Endothelial cell of umbilical vein (primary cell): ENCODE measurements at regions not wholly inside any gene's neighbourhood (a gene's known extent, or its start where the extent isn't known, plus 50 kb on each side); places are given as distances from the start of the nearest gene placed in this dataset.

Experiments
- BruUV-seq: library from RNA; stranded (reverse); fragments of 400-500 nt; replicated peaks from 2 replicates; lab custom pipeline; 2021; lab: Mats Ljungman, UMichigan
- CTCF ChIA-PET: fragments of 300-600, 350-600 bp; sonication (Branson Sonifier 250); formaldehyde crosslinking; loops from one replicate; lab custom pipeline; 2021; ENCODE audit warnings: antibody characterized with exemption, inconsistent platforms; lab: Charles Lee
- POLR2A ChIA-PET: fragments of 300-600, 350-600 bp; sonication (Branson Sonifier 250); formaldehyde crosslinking; loops from one replicate; lab custom pipeline; 2021; ENCODE audit warnings: antibody characterized with exemption, inconsistent platforms; lab: Charles Lee
- DNase-seq: peaks from one replicate; pipeline ENCODE4 v3.0.0-alpha.2; 2011; ENCODE audit warnings: low read depth, low spot score
- FAIRE-seq: peaks from 2 replicates; lab custom pipeline; 2011; peaks lifted over from hg19 to GRCh38; lab: Jason Lieb, UNC
- H2AFZ ChIP-seq: 2 replicates; pipeline ENCODE4 v1.6.0; 2012; ENCODE audit warnings: low read depth, low read length, control low read depth, inconsistent platforms
- H3K27ac ChIP-seq: 2 replicates; pipeline ENCODE4 v1.5.1; 2011; ENCODE audit warnings: low read depth, mild to moderate bottlenecking, control low read depth, low read length, moderate library complexity; ENCODE audit not compliant: insufficient read depth
- H3K27me3 ChIP-seq, 2 experiments: 2 replicates each; pipeline versions ENCODE4 v1.6.0 to v1.6.1; 2011; ENCODE audit warnings: low read length in 2 of 2, mixed read lengths in 1 of 2; ENCODE audit not compliant: control insufficient read depth in 2 of 2, insufficient read depth in 2 of 2
- H3K36me3 ChIP-seq, 2 experiments: 2 replicates in 1 of 2; 3 replicates in 1 of 2; pipeline ENCODE4 v1.5.1; 2011; ENCODE audit warnings: low read length in 2 of 2, mild to moderate bottlenecking in 1 of 2, moderate library complexity in 1 of 2; ENCODE audit not compliant: control insufficient read depth in 2 of 2, insufficient read depth in 2 of 2; ENCODE audit errors: extremely low read depth in 1 of 2
- H3K4me1 ChIP-seq: 3 replicates; pipeline ENCODE4 v1.5.1; 2011; ENCODE audit warnings: mild to moderate bottlenecking, low read length; ENCODE audit not compliant: control insufficient read depth, insufficient read depth; ENCODE audit errors: extremely low read depth
- H3K4me2 ChIP-seq: 2 replicates; pipeline ENCODE4 v1.6.1; 2011; ENCODE audit warnings: low read length, control low read depth, mixed read lengths; ENCODE audit not compliant: insufficient read depth
- H3K4me3 ChIP-seq, 3 experiments: fragments of 200-600 bp in 1 of 3; sonication (generic), shearing (Covaris generic) in 1 of 3; replicated peaks in 1 of 3; 2 replicates each; pipeline ENCODE4 v1.5.1; 2011 to 2016; ENCODE audit warnings: control low read depth in 3 of 3, low read length in 3 of 3, mild to moderate bottlenecking in 2 of 3, inconsistent platforms in 1 of 3, low read depth in 1 of 3, moderate library complexity in 1 of 3; ENCODE audit not compliant: insufficient read depth in 1 of 3
- H3K79me2 ChIP-seq: 2 replicates; pipeline ENCODE4 v1.6.0; 2012; ENCODE audit warnings: low read length, inconsistent platforms; ENCODE audit not compliant: control insufficient read depth, insufficient read depth
- H3K9ac ChIP-seq: replicated peaks from 2 replicates; pipeline ENCODE3; 2011; ENCODE audit warnings: low read length, control low read depth; ENCODE audit not compliant: insufficient read depth; ENCODE audit errors: extremely low read depth
- H3K9me1 ChIP-seq: replicated peaks from 3 replicates; pipeline ENCODE4 v1.6.0; 2011; ENCODE audit warnings: mild to moderate bottlenecking, low read length; ENCODE audit not compliant: control insufficient read depth, insufficient read depth; ENCODE audit errors: extremely low read depth
- H3K9me3 ChIP-seq: replicated peaks from 2 replicates; pipeline ENCODE4 v1.5.1; 2012; ENCODE audit warnings: low read length, inconsistent platforms; ENCODE audit not compliant: control insufficient read depth, insufficient read depth
- H4K20me1 ChIP-seq: replicated peaks from 2 replicates; pipeline ENCODE3; 2011; ENCODE audit warnings: mild to moderate bottlenecking, low read length; ENCODE audit not compliant: control insufficient read depth, insufficient read depth; ENCODE audit errors: extremely low read depth
- CTCF ChIP-seq, 2 donors: IDR thresholded peaks; 1 replicate in 1 of 2; 2 replicates in 1 of 2; pipeline ENCODE4 v1.5.1; 2011; ENCODE audit warnings: low read length in 2 of 2, mild to moderate bottlenecking in 2 of 2, moderate library complexity in 2 of 2, control low read depth in 1 of 2, inconsistent platforms in 1 of 2, low read depth in 1 of 2; ENCODE audit not compliant: insufficient read depth in 1 of 2; ENCODE audit errors: extremely low read depth in 1 of 2
- EZH2 ChIP-seq: IDR thresholded peaks from 2 replicates; pipeline ENCODE4 v1.6.1; 2012; ENCODE audit warnings: borderline replicate concordance, low read depth, mild to moderate bottlenecking, moderate library complexity, low read length, inconsistent platforms; ENCODE audit not compliant: severe bottlenecking
- FOS ChIP-seq: IDR thresholded peaks from 2 replicates; pipeline ENCODE4 v1.6.1; 2011; ENCODE audit warnings: mild to moderate bottlenecking, low read length, moderate library complexity, borderline replicate concordance; ENCODE audit not compliant: insufficient read depth
- GATA2 ChIP-seq: IDR thresholded peaks from 2 replicates; pipeline ENCODE4 v1.7.0; 2011; ENCODE audit warnings: low read depth, mild to moderate bottlenecking, moderate library complexity, mixed read lengths, low read length; ENCODE audit not compliant: insufficient read length, insufficient read depth
- JUN ChIP-seq: IDR thresholded peaks from 2 replicates; pipeline ENCODE4 v1.6.1; 2011; ENCODE audit warnings: borderline replicate concordance, low read depth; ENCODE audit not compliant: insufficient read length, insufficient read depth
- MAX ChIP-seq: IDR thresholded peaks from 2 replicates; pipeline ENCODE4 v1.6.1; 2011; ENCODE audit not compliant: insufficient read depth, insufficient read length
- MYC ChIP-seq: IDR thresholded peaks from one replicate; pipeline ENCODE4 v1.6.1; 2011; ENCODE audit warnings: mild to moderate bottlenecking, low read depth, low read length
- POLR2A ChIP-seq: IDR thresholded peaks from 2 replicates; pipeline ENCODE4 v1.6.1; 2012; ENCODE audit warnings: low read depth, mild to moderate bottlenecking, control low read depth, low read length
- POLR2AphosphoS5 ChIP-seq: IDR thresholded peaks from 2 replicates; pipeline ENCODE4 v1.6.1; 2012; ENCODE audit warnings: low read depth, mild to moderate bottlenecking, control low read depth, low read length, moderate library complexity; ENCODE audit not compliant: insufficient read depth
- dilution Hi-C: fragments of 300-500 bp; cut with MboI; formaldehyde crosslinking; loops from one replicate; pipeline ENCODE4 v1.15.0; 2019; ENCODE audit warnings: low sequenced_read_pairs; ENCODE audit not compliant: extremely low pct_ligation_motif_present
- intact Hi-C: fragments of 100-400 bp; cut with micrococcal nuclease; formaldehyde crosslinking; loops from one replicate; pipeline ENCODE4 v1.10.0; 2022

- H3K9me1 ChIP-seq, result no peaks in the 10 kb centered on the region
- no peak overlapping the region for H3K9ac ChIP-seq
- H3K27ac ChIP-seq, result no peak overlapping the region
- no peaks in the 10 kb centered on the region for H3K79me2 ChIP-seq
- intact Hi-C loops, result no loop called here
- H3K9me3 ChIP-seq, result no peaks in the 10 kb centered on the region
- FAIRE-seq (no peak), DNase-seq (no peak)
- no peak overlapping the region for H3K4me2 ChIP-seq
- BruUV-seq, result no TSS peak
- H3K27me3 ChIP-seq, result no peaks in the 10 kb centered on the region
- ChIA-PET CTCF (interaction anchor here (1.5 kb wide), 1 partner anchor 20 kb away, joined by 5 read pairs; no protein-coding TSS in a partner anchor), POLR2A (no interaction called here)
- H3K36me3 ChIP-seq, result no peaks in the 10 kb centered on the region
- H2AFZ ChIP-seq, result no peak overlapping the region
- no peaks in the 10 kb centered on the region for H4K20me1 ChIP-seq
- H3K4me1 ChIP-seq, result no peaks in the 10 kb centered on the region
- TF ChIP-seq JUN (no peak), POLR2AphosphoS5 (no peak), CTCF (IDR thresholded peaks at IDR 0.05; ENCODE audit: extremely low read depth in 1 of 2, insufficient read depth in 1 of 2, low read depth in 1 of 2, low read length in 2 of 2) (no peak), EZH2 (no peak), FOS (no peak), GATA2 (no peak), POLR2A (no peak), MAX (no peak), MYC (no peak)
- H3K4me3 ChIP-seq, result no peak overlapping the region
- dilution Hi-C loops, result no loop called here
Measured at GRCh38 chr2:41379496-41380221, 668.2 kb upstream of the PKDCC start.
